WTC11 (cell line): ENCODE measurements at regions not wholly inside any gene's neighbourhood (a gene's known extent, or its start where the extent isn't known, plus 50 kb on each side); places are given as distances from the start of the nearest gene placed in this dataset.

Experiments used
- ATAC-seq: fragments of 200-7000 bp; cut with Tn5 transposase; 2 replicates; pipeline ENCODE4 v1.10.0; 2021; ENCODE audit warnings: mild to moderate bottlenecking, moderate library complexity
- CTCF ChIA-PET: fragments of 300-600 bp; sonication (Branson Sonifier 250); formaldehyde crosslinking; loops from one replicate; lab custom pipeline; 2021; ENCODE audit warnings: antibody characterized with exemption; lab: Charles Lee
- POLR2A ChIA-PET: fragments of 350-600 bp; sonication (Branson Sonifier 250); formaldehyde crosslinking; loops from one replicate; lab custom pipeline; 2021; ENCODE audit warnings: antibody characterized with exemption; lab: Charles Lee
- DNase-seq: peaks from one replicate; pipeline ENCODE4 v3.0.0; 2021; ENCODE audit warnings: low spot score
- H3K27ac Mint-ChIP-seq: 2 replicates; pipeline ENCODE4 v1.8.0; 2021; ENCODE audit warnings: mixed read lengths
- H3K27me3 Mint-ChIP-seq: 2 replicates; pipeline ENCODE4 v1.8.0; 2021; ENCODE audit warnings: low read depth, mild to moderate bottlenecking, moderate library complexity, mixed read lengths
- H3K36me3 Mint-ChIP-seq: 2 replicates; pipeline ENCODE4 v1.8.0; 2021; ENCODE audit warnings: mixed read lengths
- H3K4me1 Mint-ChIP-seq: 2 replicates; pipeline ENCODE4 v1.8.0; 2022; ENCODE audit warnings: mixed read lengths
- H3K4me3 Mint-ChIP-seq: 2 replicates; pipeline ENCODE4 v1.8.0; 2021; ENCODE audit warnings: mild to moderate bottlenecking, moderate library complexity, mixed read lengths
- H3K9me3 Mint-ChIP-seq: 2 replicates; pipeline ENCODE4 v1.8.0; 2021; ENCODE audit warnings: mixed read lengths
- AFF4 ChIP-seq: sonication (generic); formaldehyde crosslinking; IDR thresholded peaks from 2 replicates; pipeline ENCODE4 v1.8.1; 2023; ENCODE audit warnings: mild to moderate bottlenecking, missing genetic modification reagents, borderline replicate concordance
- ATF1 ChIP-seq: sonication (generic); formaldehyde crosslinking; IDR thresholded peaks from 2 replicates; pipeline ENCODE4 v1.8.1; 2023; ENCODE audit warnings: mild to moderate bottlenecking, moderate library complexity, missing genetic modification reagents
- E2F5 ChIP-seq: sonication (generic); formaldehyde crosslinking; IDR thresholded peaks from 2 replicates; pipeline ENCODE4 v1.8.1; 2022; ENCODE audit warnings: mild to moderate bottlenecking, moderate library complexity, missing genetic modification reagents
- ETV6 ChIP-seq: sonication (generic); formaldehyde crosslinking; IDR thresholded peaks from 2 replicates; pipeline ENCODE4 v1.8.1; 2022; ENCODE audit warnings: mild to moderate bottlenecking, missing genetic modification reagents
- GRHL2 ChIP-seq: fragments of 250-450 bp; sonication (Bioruptor Pico); IDR thresholded peaks from 2 replicates; pipeline ENCODE4 v1.8.0; 2022; ENCODE audit warnings: mild to moderate bottlenecking, moderate library complexity; ENCODE audit not compliant: insufficient replicate concordance, severe bottlenecking
- MXD4 ChIP-seq: fragments of 250-450 bp; sonication (Bioruptor Pico); IDR thresholded peaks from 2 replicates; pipeline ENCODE4 v1.8.0; 2021; ENCODE audit warnings: mild to moderate bottlenecking, moderate library complexity, borderline replicate concordance
- STAT6 ChIP-seq: sonication (generic); formaldehyde crosslinking; conservative IDR thresholded peaks from 2 replicates; pipeline ENCODE4 v1.8.1; 2023; ENCODE audit warnings: mild to moderate bottlenecking, low read depth, missing genetic modification reagents, moderate library complexity
- TEAD1 ChIP-seq: sonication (generic); formaldehyde crosslinking; IDR thresholded peaks from 2 replicates; pipeline ENCODE4 v1.8.0; 2022; ENCODE audit warnings: mild to moderate bottlenecking, missing genetic modification reagents
- USF2 ChIP-seq: sonication (generic); formaldehyde crosslinking; IDR thresholded peaks from 2 replicates; pipeline ENCODE4 v1.8.1; 2023; ENCODE audit warnings: mild to moderate bottlenecking, missing genetic modification reagents, moderate library complexity
- ZNF138 ChIP-seq: sonication (generic); formaldehyde crosslinking; conservative IDR thresholded peaks from 2 replicates; pipeline ENCODE4 v1.8.1; 2022; ENCODE audit warnings: mild to moderate bottlenecking, moderate library complexity, missing genetic modification reagents
- ZNF232 ChIP-seq: sonication (generic); formaldehyde crosslinking; IDR thresholded peaks from 2 replicates; pipeline ENCODE4 v1.8.0; 2022; ENCODE audit warnings: mild to moderate bottlenecking, missing genetic modification reagents
- ZNF263 ChIP-seq: sonication (generic); formaldehyde crosslinking; IDR thresholded peaks from 2 replicates; pipeline ENCODE4 v1.8.1; 2022; ENCODE audit warnings: low read depth, mild to moderate bottlenecking, moderate library complexity, missing genetic modification reagents
- ZNF317 ChIP-seq: sonication (generic); formaldehyde crosslinking; IDR thresholded peaks from 2 replicates; pipeline ENCODE4 v1.8.1; 2023; ENCODE audit warnings: low read depth, mild to moderate bottlenecking, moderate library complexity, missing genetic modification reagents, borderline replicate concordance
- ZNF396 ChIP-seq: fragments of 250-450 bp; sonication (Bioruptor Pico); IDR thresholded peaks from 2 replicates; pipeline ENCODE4 v1.8.0; 2021; ENCODE audit warnings: mild to moderate bottlenecking, moderate library complexity, borderline replicate concordance
- ZNF671 ChIP-seq: fragments of 250-450 bp; sonication (Bioruptor Pico); IDR thresholded peaks from 2 replicates; pipeline ENCODE4 v1.8.0; 2021; ENCODE audit warnings: mild to moderate bottlenecking
- TF ChIP-seq, protein P1 (sequence below): sonication (generic); formaldehyde crosslinking; IDR thresholded peaks from 2 replicates; pipeline ENCODE4 v1.8.0; 2022; ENCODE audit warnings: mild to moderate bottlenecking, missing genetic modification reagents
- TF ChIP-seq, protein P2 (sequence below): sonication (generic); formaldehyde crosslinking; IDR thresholded peaks from 2 replicates; pipeline ENCODE4 v1.8.1; 2022; ENCODE audit warnings: low read depth, missing genetic modification reagents, borderline replicate concordance
- TF ChIP-seq, protein P3 (sequence below): fragments of 250-450 bp; sonication (Bioruptor Pico); conservative IDR thresholded peaks from 2 replicates; pipeline ENCODE4 v1.9.0; 2021; ENCODE audit warnings: mild to moderate bottlenecking
- TF ChIP-seq, protein P4 (sequence below): fragments of 250-450 bp; sonication (Bioruptor Pico); IDR thresholded peaks from 2 replicates; pipeline ENCODE4 v1.9.0; 2021; ENCODE audit warnings: moderate library complexity, mild to moderate bottlenecking, inconsistent platforms, borderline replicate concordance

DNA sequence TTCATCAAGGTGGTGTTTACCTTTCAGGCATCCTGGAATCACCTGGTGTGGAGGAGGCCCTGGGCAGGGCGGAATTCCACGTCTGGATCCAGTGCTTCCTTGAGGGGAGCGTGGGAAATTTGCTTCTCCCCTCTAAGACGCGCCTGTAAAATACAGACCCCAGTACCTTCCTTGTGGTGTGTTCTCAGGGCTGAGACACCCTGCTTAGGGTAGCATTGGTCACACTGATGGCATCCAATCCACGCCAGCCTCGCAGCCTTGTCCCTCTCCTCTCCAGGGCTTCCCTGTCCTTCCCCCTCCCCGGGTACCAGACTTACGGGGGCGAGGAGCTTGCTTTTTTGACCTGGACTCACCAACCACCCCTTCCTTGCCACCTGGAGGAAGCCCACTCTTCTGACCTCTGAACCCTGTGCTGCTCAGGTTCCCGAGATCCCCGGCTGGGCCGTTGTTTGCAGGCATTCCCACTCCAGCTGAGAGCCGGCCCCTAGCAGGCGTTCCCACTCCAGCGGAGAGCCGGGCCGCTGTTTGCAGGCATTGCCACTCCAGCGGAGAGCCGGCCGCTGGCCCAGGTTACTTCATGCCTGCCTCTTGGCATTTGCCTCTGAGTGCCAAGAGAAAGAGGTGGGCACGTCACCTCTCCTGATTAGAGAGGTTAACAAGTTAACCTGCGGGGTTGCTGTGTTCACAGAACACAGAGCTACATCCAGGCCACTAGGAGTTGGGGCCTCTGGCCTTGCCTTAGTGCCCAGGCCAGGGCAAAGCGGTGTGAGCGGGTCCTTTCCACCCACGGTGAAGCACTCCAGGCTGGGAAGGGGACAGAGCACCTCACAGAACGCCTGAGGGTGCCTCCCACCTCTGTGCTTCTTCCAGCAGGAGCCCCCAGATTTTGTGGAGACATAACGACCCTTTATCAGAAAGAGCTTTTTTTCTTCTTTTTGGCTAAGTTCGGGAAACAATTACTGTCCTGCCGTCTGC, 254.0 kb upstream of the PPP2R2D start (continued):
- no peak for TF ChIP-seq USF2 (CRISPR knock-in tag)
- TF ChIP-seq ZNF138 (CRISPR knock-in tag): no peak
- no peak for TF ChIP-seq MXD4 (CRISPR knock-in tag)
- TF ChIP-seq E2F5: no peak
- TF ChIP-seq ATF1 (CRISPR knock-in tag): no peak
- TF ChIP-seq, protein P1, sequence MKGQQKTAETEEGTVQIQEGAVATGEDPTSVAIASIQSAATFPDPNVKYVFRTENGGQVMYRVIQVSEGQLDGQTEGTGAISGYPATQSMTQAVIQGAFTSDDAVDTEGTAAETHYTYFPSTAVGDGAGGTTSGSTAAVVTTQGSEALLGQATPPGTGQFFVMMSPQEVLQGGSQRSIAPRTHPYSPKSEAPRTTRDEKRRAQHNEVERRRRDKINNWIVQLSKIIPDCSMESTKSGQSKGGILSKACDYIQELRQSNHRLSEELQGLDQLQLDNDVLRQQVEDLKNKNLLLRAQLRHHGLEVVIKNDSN (CRISPR knock-in tag): no peak
- TF ChIP-seq, protein P2, sequence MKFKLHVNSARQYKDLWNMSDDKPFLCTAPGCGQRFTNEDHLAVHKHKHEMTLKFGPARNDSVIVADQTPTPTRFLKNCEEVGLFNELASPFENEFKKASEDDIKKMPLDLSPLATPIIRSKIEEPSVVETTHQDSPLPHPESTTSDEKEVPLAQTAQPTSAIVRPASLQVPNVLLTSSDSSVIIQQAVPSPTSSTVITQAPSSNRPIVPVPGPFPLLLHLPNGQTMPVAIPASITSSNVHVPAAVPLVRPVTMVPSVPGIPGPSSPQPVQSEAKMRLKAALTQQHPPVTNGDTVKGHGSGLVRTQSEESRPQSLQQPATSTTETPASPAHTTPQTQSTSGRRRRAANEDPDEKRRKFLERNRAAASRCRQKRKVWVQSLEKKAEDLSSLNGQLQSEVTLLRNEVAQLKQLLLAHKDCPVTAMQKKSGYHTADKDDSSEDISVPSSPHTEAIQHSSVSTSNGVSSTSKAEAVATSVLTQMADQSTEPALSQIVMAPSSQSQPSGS (CRISPR knock-in tag): no peak
- TF ChIP-seq, all 79 proteins: peak for 0

- CTCF ChIA-PET: no interaction called here
- peak overlapping the region; percentile 45; the same call in 1 of the 2 replicates for H3K27ac Mint-ChIP-seq
- H3K9me3 Mint-ChIP-seq: peaks cover 3% of the 10 kb centered on the region; the same call in 1 of the 2 replicates
- TF ChIP-seq ZNF671 (no peak), ZNF263 (CRISPR knock-in tag) (no peak), ZNF396 (no peak), AFF4 (no peak), STAT6 (CRISPR knock-in tag) (no peak), GRHL2 (CRISPR knock-in tag) (no peak), ETV6 (CRISPR knock-in tag) (no peak), ZNF317 (no peak), ZNF232 (no peak), TEAD1 (CRISPR knock-in tag) (no peak)
- TF ChIP-seq, protein P3, sequence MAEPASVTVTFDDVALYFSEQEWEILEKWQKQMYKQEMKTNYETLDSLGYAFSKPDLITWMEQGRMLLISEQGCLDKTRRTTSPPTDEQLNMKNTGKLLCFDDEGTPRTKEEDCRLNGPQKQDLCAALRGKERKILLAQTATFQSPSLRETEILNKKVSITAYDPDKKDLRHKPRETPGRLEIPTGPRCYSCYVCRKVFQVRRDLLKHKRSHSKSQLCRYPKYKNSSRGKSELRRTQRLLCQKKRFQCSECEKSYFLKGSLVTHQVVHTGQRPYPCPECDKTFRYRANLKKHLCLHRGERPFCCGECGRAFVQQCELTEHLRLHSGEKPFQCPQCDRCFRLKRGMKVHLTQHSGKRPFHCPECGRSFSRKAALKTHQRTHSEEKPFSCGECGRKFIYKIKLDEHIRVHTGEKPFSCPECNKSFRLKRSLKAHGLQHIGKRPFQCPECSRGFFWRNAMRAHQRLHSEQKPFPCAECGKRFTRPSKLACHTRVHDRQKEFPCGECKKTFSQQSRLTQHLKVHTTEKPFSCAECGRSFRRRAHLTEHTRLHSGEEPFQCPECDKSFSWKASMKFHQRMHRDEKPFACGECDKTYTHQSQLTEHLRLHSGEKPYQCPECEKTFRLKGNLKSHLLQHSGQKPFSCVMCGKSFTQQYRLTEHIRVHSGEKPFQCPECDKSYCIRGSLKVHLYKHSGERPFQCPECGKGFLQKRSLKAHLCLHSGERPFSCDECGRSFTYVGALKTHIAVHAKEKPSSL (CRISPR knock-in tag): no peak
- TF ChIP-seq, protein P4, sequence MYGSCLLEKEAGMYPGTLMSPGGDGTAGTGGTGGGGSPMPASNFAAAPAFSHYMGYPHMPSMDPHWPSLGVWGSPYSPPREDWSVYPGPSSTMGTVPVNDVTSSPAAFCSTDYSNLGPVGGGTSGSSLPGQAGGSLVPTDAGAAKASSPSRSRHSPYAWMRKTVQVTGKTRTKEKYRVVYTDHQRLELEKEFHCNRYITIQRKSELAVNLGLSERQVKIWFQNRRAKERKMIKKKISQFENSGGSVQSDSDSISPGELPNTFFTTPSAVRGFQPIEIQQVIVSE: no peak
Measured at GRCh38 chr10:131647789-131648188, 253.0 kb upstream of the PPP2R2D start.

More at GRCh38 chr10:131647789-131648188, 253.0 kb upstream of the PPP2R2D start:
- DNase-seq (no peak), ATAC-seq (no peak)
- Mint-ChIP-seq H3K36me3 (no peaks in the 10 kb centered on the region), H3K4me1 (peaks cover 57% of the 10 kb centered on the region), H3K4me3 (no peak overlapping the region), H3K27me3 (peaks cover 5% of the 10 kb centered on the region; the same call in 1 of the 2 replicates)
- POLR2A ChIA-PET: no interaction called here
